HCT116 (cell line): ENCODE measurements at regions not wholly inside any gene's neighbourhood (a gene's known extent, or its start where the extent isn't known, plus 50 kb on each side); places are given as distances from the start of the nearest gene placed in this dataset.

Source experiments
- ATAC-seq: fragments of 200-7000 bp; cut with Tn5 transposase; 2 replicates; pipeline ENCODE4 v1.9.1; 2020; ENCODE audit warnings: mild to moderate bottlenecking, moderate library complexity
- BruUV-seq: library from RNA; stranded (reverse); fragments of 400-500 nt; replicated peaks from 2 replicates; lab custom pipeline; 2021; lab: Mats Ljungman, UMichigan
- CTCF ChIA-PET: fragments of 300-600 bp; sonication (Branson Sonifier 250); formaldehyde crosslinking; loops from one replicate; lab custom pipeline; 2021; ENCODE audit warnings: antibody characterized with exemption; lab: Charles Lee
- POLR2A ChIA-PET: fragments of 300-600, 350-600 bp; sonication (Branson Sonifier 250); formaldehyde crosslinking; loops from one replicate; lab custom pipeline; 2021; ENCODE audit warnings: antibody characterized with exemption; lab: Charles Lee
- RAD21 ChIA-PET, 2 experiments: fragments of 300-600 bp; sonication (Branson Sonifier 250); formaldehyde crosslinking; loops; one replicate each; lab custom pipeline; 2023; ENCODE audit warnings: low total read pairs in 2 of 2; ENCODE audit not compliant: uncharacterized antibody in 2 of 2, unreplicated experiment in 2 of 2, low non-redundant PET in 1 of 2; lab: Charles Lee
- DNase-seq: peaks from one replicate; pipeline ENCODE4 v3.0.0-alpha.2; 2010; ENCODE audit warnings: low read depth, low spot score
- H2AFZ ChIP-seq: fragments of 200-600 bp; shearing (Covaris generic), sonication (generic); 2 replicates; pipeline ENCODE4 v1.6.1; 2017; ENCODE audit warnings: low read depth, mixed run types, mixed read lengths, antibody characterized with exemption, low read length; ENCODE audit not compliant: poor library complexity, severe bottlenecking
- H3K27ac ChIP-seq: 2 replicates; pipeline ENCODE4 v1.5.1; 2012; ENCODE audit warnings: low read depth, low read length
- H3K27me3 ChIP-seq: fragments of 200-600 bp; sonication (generic); 2 replicates; pipeline ENCODE4 v1.6.1; 2016; ENCODE audit warnings: mixed run types, low read length, mixed read lengths; ENCODE audit not compliant: insufficient read depth
- H3K36me3 ChIP-seq, 2 experiments: fragments of 200-500 bp in 1 of 2; fragments of 200-600 bp in 1 of 2; sonication (Bioruptor generic) in 1 of 2; sonication (generic) in 1 of 2; 2 replicates each; pipeline versions ENCODE4 v1.5.1 to v1.6.1; 2014 to 2016; ENCODE audit warnings: low read length in 2 of 2, inconsistent platforms in 1 of 2, mixed read lengths in 1 of 2, mixed run types in 1 of 2; ENCODE audit not compliant: insufficient read depth in 2 of 2, control insufficient read depth in 1 of 2
- H3K4me1 ChIP-seq, 2 experiments: fragments of 200-600 bp in 1 of 2; sonication (generic) in 1 of 2; 2 replicates each; pipeline versions ENCODE4 v1.5.1 to v1.6.1; 2012 to 2017; ENCODE audit warnings: low read length in 2 of 2, inconsistent platforms in 1 of 2, mild to moderate bottlenecking in 1 of 2, mixed read lengths in 1 of 2, mixed run types in 1 of 2, moderate library complexity in 1 of 2; ENCODE audit not compliant: insufficient read depth in 2 of 2, control insufficient read depth in 1 of 2
- H3K4me2 ChIP-seq: fragments of 200-600 bp; sonication (generic); 2 replicates; pipeline ENCODE4 v1.6.1; 2017; ENCODE audit warnings: mixed run types, low read length, mixed read lengths
- H3K4me3 ChIP-seq, 2 experiments: fragments of 200-600 bp in 1 of 2; sonication (generic) in 1 of 2; replicated peaks in 1 of 2; 2 replicates each; pipeline ENCODE4 v1.5.1; 2011 to 2016; ENCODE audit warnings: low read length in 2 of 2, control low read depth in 1 of 2, low read depth in 1 of 2, mild to moderate bottlenecking in 1 of 2, mixed read lengths in 1 of 2, mixed run types in 1 of 2
- H3K79me2 ChIP-seq: fragments of 200-600 bp; sonication (generic); 2 replicates; pipeline ENCODE4 v1.6.1; 2017; ENCODE audit warnings: mild to moderate bottlenecking, mixed run types, low read length, moderate library complexity, mixed read lengths; ENCODE audit not compliant: insufficient read depth
- H3K9ac ChIP-seq: fragments of 200-600 bp; sonication (generic); 2 replicates; pipeline ENCODE4 v1.6.1; 2016; ENCODE audit warnings: low read length, mixed read lengths
- H3K9me2 ChIP-seq: fragments of 200-600 bp; sonication (generic), shearing (Covaris generic); 2 replicates; pipeline ENCODE4 v1.6.1; 2017; ENCODE audit warnings: mixed run types, mild to moderate bottlenecking, moderate library complexity; ENCODE audit not compliant: insufficient read depth
- H3K9me3 ChIP-seq, 2 experiments: fragments of 200-500 bp in 1 of 2; fragments of 200-600 bp in 1 of 2; sonication (Bioruptor generic) in 1 of 2; sonication (generic) in 1 of 2; 2 replicates each; pipeline ENCODE4 v1.6.1; 2014 to 2017; ENCODE audit warnings: low read length in 2 of 2, mixed read lengths in 2 of 2, inconsistent platforms in 1 of 2, low read depth in 1 of 2, mild to moderate bottlenecking in 1 of 2, mixed run types in 1 of 2, moderate library complexity in 1 of 2; ENCODE audit not compliant: control insufficient read depth in 1 of 2, insufficient read depth in 1 of 2
- H4K20me1 ChIP-seq: fragments of 200-600 bp; sonication (generic), shearing (Covaris generic); 2 replicates; pipeline ENCODE4 v1.6.1; 2017; ENCODE audit warnings: mixed run types, mild to moderate bottlenecking, moderate library complexity; ENCODE audit not compliant: insufficient read depth
- EGR1 ChIP-seq: IDR thresholded peaks from 2 replicates; pipeline ENCODE4 v1.6.1; 2012; ENCODE audit warnings: low read depth
- ELF1 ChIP-seq: IDR thresholded peaks from 2 replicates; pipeline ENCODE4 v1.6.1; 2012; ENCODE audit warnings: low read depth, borderline replicate concordance
- FOSL1 ChIP-seq: IDR thresholded peaks from 2 replicates; pipeline ENCODE4 v1.6.1; 2012; ENCODE audit warnings: low read depth
- JUND ChIP-seq: IDR thresholded peaks from 2 replicates; pipeline ENCODE4 v1.6.1; 2012
- POLR2AphosphoS5 ChIP-seq: IDR thresholded peaks from 2 replicates; pipeline ENCODE4 v1.6.1; 2011; ENCODE audit warnings: mild to moderate bottlenecking, low read depth, low read length, moderate library complexity
- SIN3A ChIP-seq: IDR thresholded peaks from 2 replicates; pipeline ENCODE4 v1.6.1; 2012; ENCODE audit warnings: low read depth
- TCF7L2 ChIP-seq: IDR thresholded peaks from 2 replicates; pipeline ENCODE4 v1.7.0; 2011; ENCODE audit warnings: borderline replicate concordance, inconsistent platforms; ENCODE audit not compliant: insufficient read depth, insufficient read length; ENCODE audit errors: extremely low read depth
- ZNF274 ChIP-seq: fragments of 200-500 bp; sonication (Bioruptor generic); IDR thresholded peaks from 2 replicates; pipeline ENCODE4 v1.6.1; 2014; ENCODE audit warnings: mild to moderate bottlenecking, low read depth, low read length, inconsistent platforms
- intact Hi-C: fragments of 100-400 bp; cut with micrococcal nuclease; formaldehyde crosslinking; loops from 2 replicates; pipeline ENCODE4 v1.10.0; 2022
- TF ChIP-seq, protein P1 (sequence below): IDR thresholded peaks from 2 replicates; pipeline ENCODE4 v1.6.1; 2012
- TF ChIP-seq, protein P2 (sequence below): IDR thresholded peaks from 2 replicates; pipeline ENCODE4 v1.6.1; 2011; ENCODE audit warnings: mild to moderate bottlenecking, low read length, moderate library complexity; ENCODE audit not compliant: insufficient replicate concordance; ENCODE audit errors: extremely low read depth
- TF ChIP-seq, protein P3 (sequence below): IDR thresholded peaks from 2 replicates; pipeline ENCODE4 v1.6.1; 2012; ENCODE audit warnings: low read depth
- TF ChIP-seq, protein P4 (sequence below): IDR thresholded peaks from 2 replicates; pipeline ENCODE4 v1.6.1; 2012

DNA sequence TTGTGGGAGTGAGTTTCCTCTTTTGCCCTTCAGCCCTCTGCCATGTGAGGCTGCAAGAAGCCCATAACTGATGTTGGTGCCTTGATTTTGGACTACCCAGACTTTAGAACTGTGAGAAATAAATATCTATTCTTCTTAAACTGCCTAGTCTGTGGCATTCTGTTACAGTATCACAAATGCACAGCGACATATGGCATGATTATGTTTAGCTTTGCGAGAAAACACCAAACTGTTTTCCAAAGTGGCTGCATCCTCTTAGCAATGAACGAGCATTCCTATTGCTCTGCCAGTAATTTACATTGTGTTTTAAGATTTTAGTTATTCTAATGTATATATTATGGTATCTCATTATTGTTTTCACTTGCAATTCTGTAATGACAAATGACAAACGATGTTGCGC lies 246.7 kb downstream of the HLX start:
- ChIA-PET RAD21 (no interaction called here), POLR2A (no interaction called here), CTCF (interaction anchor here (1.2 kb wide), 1 partner anchor 127 kb away, joined by 3 read pairs; no protein-coding TSS in a partner anchor)
- no peaks in the 10 kb centered on the region for H3K79me2 ChIP-seq
- H3K9me3 ChIP-seq: no peaks in the 10 kb centered on the region
- no peak overlapping the region for H3K4me3 ChIP-seq
- ATAC-seq: no peak
- H3K27ac ChIP-seq: no peak overlapping the region
- TF ChIP-seq FOSL1 (no peak), TCF7L2 (no peak), ELF1 (no peak), JUND (no peak), EGR1 (no peak), ZNF274 (no peak), SIN3A (no peak), POLR2AphosphoS5 (no peak)
- TF ChIP-seq, protein P1, sequence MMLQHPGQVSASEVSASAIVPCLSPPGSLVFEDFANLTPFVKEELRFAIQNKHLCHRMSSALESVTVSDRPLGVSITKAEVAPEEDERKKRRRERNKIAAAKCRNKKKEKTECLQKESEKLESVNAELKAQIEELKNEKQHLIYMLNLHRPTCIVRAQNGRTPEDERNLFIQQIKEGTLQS: no peak
- TF ChIP-seq, protein P2, sequence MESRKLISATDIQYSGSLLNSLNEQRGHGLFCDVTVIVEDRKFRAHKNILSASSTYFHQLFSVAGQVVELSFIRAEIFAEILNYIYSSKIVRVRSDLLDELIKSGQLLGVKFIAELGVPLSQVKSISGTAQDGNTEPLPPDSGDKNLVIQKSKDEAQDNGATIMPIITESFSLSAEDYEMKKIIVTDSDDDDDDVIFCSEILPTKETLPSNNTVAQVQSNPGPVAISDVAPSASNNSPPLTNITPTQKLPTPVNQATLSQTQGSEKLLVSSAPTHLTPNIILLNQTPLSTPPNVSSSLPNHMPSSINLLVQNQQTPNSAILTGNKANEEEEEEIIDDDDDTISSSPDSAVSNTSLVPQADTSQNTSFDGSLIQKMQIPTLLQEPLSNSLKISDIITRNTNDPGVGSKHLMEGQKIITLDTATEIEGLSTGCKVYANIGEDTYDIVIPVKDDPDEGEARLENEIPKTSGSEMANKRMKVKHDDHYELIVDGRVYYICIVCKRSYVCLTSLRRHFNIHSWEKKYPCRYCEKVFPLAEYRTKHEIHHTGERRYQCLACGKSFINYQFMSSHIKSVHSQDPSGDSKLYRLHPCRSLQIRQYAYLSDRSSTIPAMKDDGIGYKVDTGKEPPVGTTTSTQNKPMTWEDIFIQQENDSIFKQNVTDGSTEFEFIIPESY: no peak
- TF ChIP-seq, protein P3, sequence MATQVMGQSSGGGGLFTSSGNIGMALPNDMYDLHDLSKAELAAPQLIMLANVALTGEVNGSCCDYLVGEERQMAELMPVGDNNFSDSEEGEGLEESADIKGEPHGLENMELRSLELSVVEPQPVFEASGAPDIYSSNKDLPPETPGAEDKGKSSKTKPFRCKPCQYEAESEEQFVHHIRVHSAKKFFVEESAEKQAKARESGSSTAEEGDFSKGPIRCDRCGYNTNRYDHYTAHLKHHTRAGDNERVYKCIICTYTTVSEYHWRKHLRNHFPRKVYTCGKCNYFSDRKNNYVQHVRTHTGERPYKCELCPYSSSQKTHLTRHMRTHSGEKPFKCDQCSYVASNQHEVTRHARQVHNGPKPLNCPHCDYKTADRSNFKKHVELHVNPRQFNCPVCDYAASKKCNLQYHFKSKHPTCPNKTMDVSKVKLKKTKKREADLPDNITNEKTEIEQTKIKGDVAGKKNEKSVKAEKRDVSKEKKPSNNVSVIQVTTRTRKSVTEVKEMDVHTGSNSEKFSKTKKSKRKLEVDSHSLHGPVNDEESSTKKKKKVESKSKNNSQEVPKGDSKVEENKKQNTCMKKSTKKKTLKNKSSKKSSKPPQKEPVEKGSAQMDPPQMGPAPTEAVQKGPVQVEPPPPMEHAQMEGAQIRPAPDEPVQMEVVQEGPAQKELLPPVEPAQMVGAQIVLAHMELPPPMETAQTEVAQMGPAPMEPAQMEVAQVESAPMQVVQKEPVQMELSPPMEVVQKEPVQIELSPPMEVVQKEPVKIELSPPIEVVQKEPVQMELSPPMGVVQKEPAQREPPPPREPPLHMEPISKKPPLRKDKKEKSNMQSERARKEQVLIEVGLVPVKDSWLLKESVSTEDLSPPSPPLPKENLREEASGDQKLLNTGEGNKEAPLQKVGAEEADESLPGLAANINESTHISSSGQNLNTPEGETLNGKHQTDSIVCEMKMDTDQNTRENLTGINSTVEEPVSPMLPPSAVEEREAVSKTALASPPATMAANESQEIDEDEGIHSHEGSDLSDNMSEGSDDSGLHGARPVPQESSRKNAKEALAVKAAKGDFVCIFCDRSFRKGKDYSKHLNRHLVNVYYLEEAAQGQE: no peak
- TF ChIP-seq, protein P4, sequence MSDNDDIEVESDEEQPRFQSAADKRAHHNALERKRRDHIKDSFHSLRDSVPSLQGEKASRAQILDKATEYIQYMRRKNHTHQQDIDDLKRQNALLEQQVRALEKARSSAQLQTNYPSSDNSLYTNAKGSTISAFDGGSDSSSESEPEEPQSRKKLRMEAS: no peak
- no TSS peak for BruUV-seq
- intact Hi-C loops: no loop called here
- no peak overlapping the region for H3K4me2 ChIP-seq
- H3K36me3 ChIP-seq: no peaks in the 10 kb centered on the region
- H3K27me3 ChIP-seq: no peaks in the 10 kb centered on the region
- no peak overlapping the region for H3K9ac ChIP-seq
- DNase-seq: no peak
- H3K4me1 ChIP-seq: no peaks in the 10 kb centered on the region
- H4K20me1 ChIP-seq: no peaks in the 10 kb centered on the region
- H3K9me2 ChIP-seq: no peaks in the 10 kb centered on the region
- H2AFZ ChIP-seq: no peak overlapping the region
